ENCODE measurements at regions not wholly inside any gene's neighbourhood (a gene's known extent, or its start where the extent isn't known, plus 50 kb on each side); places are given as distances from the start of the nearest gene placed in this dataset.

- no peak for TF ChIP-seq EGR1 (IDR thresholded peaks at IDR 0.05; ENCODE audit: borderline replicate concordance in 1 of 2, low read depth in 2 of 2, low read length in 2 of 2)
Observed at GRCh38 chr10:117442521-117442920, 67.3 kb upstream of the PDZD8 start (continued).

GRCh38 chr10:117441812-117442443, 66.7 kb upstream of the PDZD8 start:
- no peaks in the 10 kb centered on the region; the same call in 2 of the 3 replicates for H3K9me3 ChIP-seq (replicated peaks; ENCODE audit: control insufficient read depth, insufficient read depth, low read length)
- FAIRE-seq: no peak
- no TSS peak for BruUV-seq (replicated peaks)
- DNase-seq (ENCODE audit: low read depth, low spot score): no peak
- WGBS (ENCODE audit: insufficient coverage, insufficient replicate concordance, low lambda C conversion rate, missing lambda C conversion rate): 11% methylated on average over 6 of the region's 6 CpGs
- H3K36me3 ChIP-seq (ENCODE audit: control insufficient read depth in 2 of 2, insufficient read depth in 2 of 2, low read length in 1 of 2): no peaks in the 10 kb centered on the region
- intact Hi-C loops (cut with micrococcal nuclease; ENCODE audit: unreplicated experiment): loop anchor here (5.0 kb wide), 2 partner anchors 225 to 800 kb away; no protein-coding TSS in a partner anchor
- H3K27ac ChIP-seq (ENCODE audit: control insufficient read depth, insufficient read depth): no peak overlapping the region
- SMC1A ChIA-PET (ENCODE audit: uncharacterized antibody, unreplicated experiment): interaction anchor here (0.7 to 2.9 kb wide), 25 partner anchors 8 to 1018 kb away, joined by 3 to 19 read pairs (median 4); no protein-coding TSS in a partner anchor
- TF ChIP-seq IKZF2 (IDR thresholded peaks at IDR 0.05) (peak; percentile 49 to 74; a peak in 2 of 4 replicates), SMAD1 (IDR thresholded peaks at IDR 0.05; ENCODE audit: low read depth, partially characterized antibody) (peak; percentile 39), BCL11A (IDR thresholded peaks at IDR 0.05; ENCODE audit: low read depth, low read length) (no peak), ATF3 (IDR thresholded peaks at IDR 0.05; ENCODE audit: borderline replicate concordance, extremely low read depth, low read depth, low read length) (no peak), ZNF622 (IDR thresholded peaks at IDR 0.05) (no peak), YBX1 (IDR thresholded peaks at IDR 0.05) (no peak), RCOR1 (conservative IDR thresholded peaks at IDR 0.05; ENCODE audit: low read depth, low read length) (no peak), MYB (IDR thresholded peaks at IDR 0.05; ENCODE audit: borderline replicate concordance, low read depth, low read length) (no peak), IKZF1 (conservative IDR thresholded peaks at IDR 0.05) (peak; percentile 78), CHD4 (IDR thresholded peaks at IDR 0.05) (no peak), NR2F1 (conservative IDR thresholded peaks at IDR 0.05) (0 out of 2 replicates have a peak, but pooled peaks have one; percentile 19), MTA2 (IDR thresholded peaks at IDR 0.05; ENCODE audit: low read depth) (peak; percentile 41; the same call in 1 of the 2 replicates), SUPT20H (IDR thresholded peaks at IDR 0.05; ENCODE audit: borderline replicate concordance, control insufficient read depth, low read depth, low read length) (no peak), SPI1 (IDR thresholded peaks at IDR 0.05; ENCODE audit: borderline replicate concordance, insufficient read depth, low read depth, low read length) (peak; percentile 82), DPF2 (IDR thresholded peaks at IDR 0.05) (peak; percentile 62), NBN (IDR thresholded peaks at IDR 0.05) (no peak)
- TF ChIP-seq, protein P1, sequence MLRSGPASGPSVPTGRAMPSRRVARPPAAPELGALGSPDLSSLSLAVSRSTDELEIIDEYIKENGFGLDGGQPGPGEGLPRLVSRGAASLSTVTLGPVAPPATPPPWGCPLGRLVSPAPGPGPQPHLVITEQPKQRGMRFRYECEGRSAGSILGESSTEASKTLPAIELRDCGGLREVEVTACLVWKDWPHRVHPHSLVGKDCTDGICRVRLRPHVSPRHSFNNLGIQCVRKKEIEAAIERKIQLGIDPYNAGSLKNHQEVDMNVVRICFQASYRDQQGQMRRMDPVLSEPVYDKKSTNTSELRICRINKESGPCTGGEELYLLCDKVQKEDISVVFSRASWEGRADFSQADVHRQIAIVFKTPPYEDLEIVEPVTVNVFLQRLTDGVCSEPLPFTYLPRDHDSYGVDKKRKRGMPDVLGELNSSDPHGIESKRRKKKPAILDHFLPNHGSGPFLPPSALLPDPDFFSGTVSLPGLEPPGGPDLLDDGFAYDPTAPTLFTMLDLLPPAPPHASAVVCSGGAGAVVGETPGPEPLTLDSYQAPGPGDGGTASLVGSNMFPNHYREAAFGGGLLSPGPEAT (IDR thresholded peaks at IDR 0.05; ENCODE audit: low read depth): 0 out of 2 replicates have a peak, but pooled peaks have one; percentile 40
- peak; percentile 86 for ATAC-seq
- 0 out of 2 replicates have a peak, but pooled peaks cover 5% of the 10 kb centered on the region for H3K4me1 ChIP-seq (ENCODE audit: control insufficient read depth, insufficient read depth, low read length)
- H3K79me2 ChIP-seq (ENCODE audit: control insufficient read depth, insufficient read depth, low read length): no peaks in the 10 kb centered on the region
- no peak overlapping the region for H2AFZ ChIP-seq (ENCODE audit: control insufficient read depth, low read depth, low read length)
- POLR2A ChIA-PET: interaction anchor here (0.6 to 1.4 kb wide), 2 partner anchors 9 to 42 kb away, joined by 3 to 4 read pairs; no protein-coding TSS in a partner anchor
- H3K9ac ChIP-seq (ENCODE audit: control insufficient read depth, insufficient read depth, low read length): no peak overlapping the region
- H3K4me3 ChIP-seq: no peak overlapping the region
- H3K4me2 ChIP-seq (ENCODE audit: control insufficient read depth, insufficient read depth): no peak overlapping the region
- in situ Hi-C loops (cut with MboI): no loop called here
- H3K27me3 ChIP-seq (replicated peaks in 1 of 2; ENCODE audit: control insufficient read depth in 2 of 2, insufficient read depth in 2 of 2, low read length in 1 of 2): no peaks in the 10 kb centered on the region; a peak in 1 of 4 replicates
- H4K20me1 ChIP-seq (ENCODE audit: control insufficient read depth, insufficient read depth): no peaks in the 10 kb centered on the region
- RAD21 ChIA-PET (ENCODE audit: unreplicated experiment): interaction anchor here (0.9 to 3.3 kb wide), 19 partner anchors 10 to 818 kb away, joined by 3 to 19 read pairs (median 7); no protein-coding TSS in a partner anchor
- CTCF ChIA-PET: interaction anchor here (0.6 to 4.3 kb wide), 36 partner anchors 8 to 818 kb away, joined by 3 to 65 read pairs (median 5); no protein-coding TSS in a partner anchor
